Endothelial cell of umbilical vein (primary cell): ENCODE measurements at regions not wholly inside any gene's neighbourhood (a gene's known extent, or its start where the extent isn't known, plus 50 kb on each side); places are given as distances from the start of the nearest gene placed in this dataset.

Source experiments
- BruUV-seq: library from RNA; stranded (reverse); fragments of 400-500 nt; replicated peaks from 2 replicates; lab custom pipeline; 2021; lab: Mats Ljungman, UMichigan
- CTCF ChIA-PET: fragments of 300-600, 350-600 bp; sonication (Branson Sonifier 250); formaldehyde crosslinking; loops from one replicate; lab custom pipeline; 2021; ENCODE audit warnings: antibody characterized with exemption, inconsistent platforms; lab: Charles Lee
- POLR2A ChIA-PET: fragments of 300-600, 350-600 bp; sonication (Branson Sonifier 250); formaldehyde crosslinking; loops from one replicate; lab custom pipeline; 2021; ENCODE audit warnings: antibody characterized with exemption, inconsistent platforms; lab: Charles Lee
- DNase-seq: peaks from one replicate; pipeline ENCODE4 v3.0.0-alpha.2; 2011; ENCODE audit warnings: low read depth, low spot score
- FAIRE-seq: peaks from 2 replicates; lab custom pipeline; 2011; peaks lifted over from hg19 to GRCh38; lab: Jason Lieb, UNC
- H2AFZ ChIP-seq: 2 replicates; pipeline ENCODE4 v1.6.0; 2012; ENCODE audit warnings: low read depth, low read length, control low read depth, inconsistent platforms
- H3K27ac ChIP-seq: 2 replicates; pipeline ENCODE4 v1.5.1; 2011; ENCODE audit warnings: low read depth, mild to moderate bottlenecking, control low read depth, low read length, moderate library complexity; ENCODE audit not compliant: insufficient read depth
- H3K27me3 ChIP-seq, 2 experiments: 2 replicates each; pipeline versions ENCODE4 v1.6.0 to v1.6.1; 2011; ENCODE audit warnings: low read length in 2 of 2, mixed read lengths in 1 of 2; ENCODE audit not compliant: control insufficient read depth in 2 of 2, insufficient read depth in 2 of 2
- H3K36me3 ChIP-seq, 2 experiments: 2 replicates in 1 of 2; 3 replicates in 1 of 2; pipeline ENCODE4 v1.5.1; 2011; ENCODE audit warnings: low read length in 2 of 2, mild to moderate bottlenecking in 1 of 2, moderate library complexity in 1 of 2; ENCODE audit not compliant: control insufficient read depth in 2 of 2, insufficient read depth in 2 of 2; ENCODE audit errors: extremely low read depth in 1 of 2
- H3K4me1 ChIP-seq: 3 replicates; pipeline ENCODE4 v1.5.1; 2011; ENCODE audit warnings: mild to moderate bottlenecking, low read length; ENCODE audit not compliant: control insufficient read depth, insufficient read depth; ENCODE audit errors: extremely low read depth
- H3K4me2 ChIP-seq: 2 replicates; pipeline ENCODE4 v1.6.1; 2011; ENCODE audit warnings: low read length, control low read depth, mixed read lengths; ENCODE audit not compliant: insufficient read depth
- H3K4me3 ChIP-seq, 3 experiments: fragments of 200-600 bp in 1 of 3; sonication (generic), shearing (Covaris generic) in 1 of 3; replicated peaks in 1 of 3; 2 replicates each; pipeline ENCODE4 v1.5.1; 2011 to 2016; ENCODE audit warnings: control low read depth in 3 of 3, low read length in 3 of 3, mild to moderate bottlenecking in 2 of 3, inconsistent platforms in 1 of 3, low read depth in 1 of 3, moderate library complexity in 1 of 3; ENCODE audit not compliant: insufficient read depth in 1 of 3
- H3K79me2 ChIP-seq: 2 replicates; pipeline ENCODE4 v1.6.0; 2012; ENCODE audit warnings: low read length, inconsistent platforms; ENCODE audit not compliant: control insufficient read depth, insufficient read depth
- H3K9ac ChIP-seq: replicated peaks from 2 replicates; pipeline ENCODE3; 2011; ENCODE audit warnings: low read length, control low read depth; ENCODE audit not compliant: insufficient read depth; ENCODE audit errors: extremely low read depth
- H3K9me1 ChIP-seq: replicated peaks from 3 replicates; pipeline ENCODE4 v1.6.0; 2011; ENCODE audit warnings: mild to moderate bottlenecking, low read length; ENCODE audit not compliant: control insufficient read depth, insufficient read depth; ENCODE audit errors: extremely low read depth
- H3K9me3 ChIP-seq: replicated peaks from 2 replicates; pipeline ENCODE4 v1.5.1; 2012; ENCODE audit warnings: low read length, inconsistent platforms; ENCODE audit not compliant: control insufficient read depth, insufficient read depth
- H4K20me1 ChIP-seq: replicated peaks from 2 replicates; pipeline ENCODE3; 2011; ENCODE audit warnings: mild to moderate bottlenecking, low read length; ENCODE audit not compliant: control insufficient read depth, insufficient read depth; ENCODE audit errors: extremely low read depth
- CTCF ChIP-seq, 2 donors: IDR thresholded peaks; 1 replicate in 1 of 2; 2 replicates in 1 of 2; pipeline ENCODE4 v1.5.1; 2011; ENCODE audit warnings: low read length in 2 of 2, mild to moderate bottlenecking in 2 of 2, moderate library complexity in 2 of 2, control low read depth in 1 of 2, inconsistent platforms in 1 of 2, low read depth in 1 of 2; ENCODE audit not compliant: insufficient read depth in 1 of 2; ENCODE audit errors: extremely low read depth in 1 of 2
- EZH2 ChIP-seq: IDR thresholded peaks from 2 replicates; pipeline ENCODE4 v1.6.1; 2012; ENCODE audit warnings: borderline replicate concordance, low read depth, mild to moderate bottlenecking, moderate library complexity, low read length, inconsistent platforms; ENCODE audit not compliant: severe bottlenecking
- FOS ChIP-seq: IDR thresholded peaks from 2 replicates; pipeline ENCODE4 v1.6.1; 2011; ENCODE audit warnings: mild to moderate bottlenecking, low read length, moderate library complexity, borderline replicate concordance; ENCODE audit not compliant: insufficient read depth
- GATA2 ChIP-seq: IDR thresholded peaks from 2 replicates; pipeline ENCODE4 v1.7.0; 2011; ENCODE audit warnings: low read depth, mild to moderate bottlenecking, moderate library complexity, mixed read lengths, low read length; ENCODE audit not compliant: insufficient read length, insufficient read depth
- JUN ChIP-seq: IDR thresholded peaks from 2 replicates; pipeline ENCODE4 v1.6.1; 2011; ENCODE audit warnings: borderline replicate concordance, low read depth; ENCODE audit not compliant: insufficient read length, insufficient read depth
- MAX ChIP-seq: IDR thresholded peaks from 2 replicates; pipeline ENCODE4 v1.6.1; 2011; ENCODE audit not compliant: insufficient read depth, insufficient read length
- MYC ChIP-seq: IDR thresholded peaks from one replicate; pipeline ENCODE4 v1.6.1; 2011; ENCODE audit warnings: mild to moderate bottlenecking, low read depth, low read length
- POLR2A ChIP-seq: IDR thresholded peaks from 2 replicates; pipeline ENCODE4 v1.6.1; 2012; ENCODE audit warnings: low read depth, mild to moderate bottlenecking, control low read depth, low read length
- POLR2AphosphoS5 ChIP-seq: IDR thresholded peaks from 2 replicates; pipeline ENCODE4 v1.6.1; 2012; ENCODE audit warnings: low read depth, mild to moderate bottlenecking, control low read depth, low read length, moderate library complexity; ENCODE audit not compliant: insufficient read depth
- dilution Hi-C: fragments of 300-500 bp; cut with MboI; formaldehyde crosslinking; loops from one replicate; pipeline ENCODE4 v1.15.0; 2019; ENCODE audit warnings: low sequenced_read_pairs; ENCODE audit not compliant: extremely low pct_ligation_motif_present
- intact Hi-C: fragments of 100-400 bp; cut with micrococcal nuclease; formaldehyde crosslinking; loops from one replicate; pipeline ENCODE4 v1.10.0; 2022

GRCh38 chr13:57409656-57410055 is 221.9 kb upstream of the PCDH17 start:
- ChIA-PET POLR2A (no interaction called here), CTCF (no interaction called here)
- intact Hi-C loops (no loop called here), dilution Hi-C loops (no loop called here)
- H2AFZ ChIP-seq: no peak overlapping the region
- BruUV-seq: no TSS peak
- no peaks in the 10 kb centered on the region for H3K9me3 ChIP-seq
- no peak overlapping the region for H3K27ac ChIP-seq
- no peak for TF ChIP-seq GATA2
- DNase-seq (no peak), FAIRE-seq (no peak)
- H3K4me3 ChIP-seq: no peak overlapping the region
- no peaks in the 10 kb centered on the region for H3K36me3 ChIP-seq
- no peaks in the 10 kb centered on the region for H3K27me3 ChIP-seq
- H3K9me1 ChIP-seq: no peaks in the 10 kb centered on the region
- no peak overlapping the region for H3K4me2 ChIP-seq
- no peak overlapping the region for H3K9ac ChIP-seq
- H3K79me2 ChIP-seq: no peaks in the 10 kb centered on the region
- H4K20me1 ChIP-seq: no peaks in the 10 kb centered on the region
- no peaks in the 10 kb centered on the region for H3K4me1 ChIP-seq

GRCh38 chr13:57418067-57418677 is 213.4 kb upstream of the PCDH17 start:
- TF ChIP-seq POLR2A (no peak), EZH2 (no peak), FOS (no peak), GATA2 (no peak), JUN (no peak), MYC (no peak), CTCF (IDR thresholded peaks at IDR 0.05; ENCODE audit: extremely low read depth in 1 of 2, insufficient read depth in 1 of 2, low read depth in 1 of 2, low read length in 2 of 2) (no peak), MAX (no peak), POLR2AphosphoS5 (no peak)
- Histone ChIP-seq H3K79me2 (no peaks in the 10 kb centered on the region), H3K9me1 (no peaks in the 10 kb centered on the region), H3K4me3 (no peak overlapping the region), H3K27me3 (no peaks in the 10 kb centered on the region), H3K4me2 (no peak overlapping the region), H3K27ac (no peak overlapping the region), H4K20me1 (no peaks in the 10 kb centered on the region), H2AFZ (no peak overlapping the region), H3K9ac (no peak overlapping the region), H3K36me3 (no peaks in the 10 kb centered on the region), H3K9me3 (no peaks in the 10 kb centered on the region), H3K4me1 (no peaks in the 10 kb centered on the region)
- POLR2A ChIA-PET: no interaction called here
- DNase-seq (no peak), FAIRE-seq (no peak)
- CTCF ChIA-PET: no interaction called here
- dilution Hi-C loops (no loop called here), intact Hi-C loops (no loop called here)
- no TSS peak for BruUV-seq
